HG03103 (cell line): ENCODE measurements at regions not wholly inside any gene's neighbourhood (a gene's known extent, or its start where the extent isn't known, plus 50 kb on each side); places are given as distances from the start of the nearest gene placed in this dataset.
A peak's percentile ranks its signal among the peaks of the same experiment; 100 is the strongest.

Source experiments
- ATAC-seq: cut with Tn5 transposase; IDR thresholded peaks from one replicate; pipeline ENCODE4 v1.9.1; 2021; ENCODE audit warnings: low read depth; ENCODE audit not compliant: unreplicated experiment

DNA sequence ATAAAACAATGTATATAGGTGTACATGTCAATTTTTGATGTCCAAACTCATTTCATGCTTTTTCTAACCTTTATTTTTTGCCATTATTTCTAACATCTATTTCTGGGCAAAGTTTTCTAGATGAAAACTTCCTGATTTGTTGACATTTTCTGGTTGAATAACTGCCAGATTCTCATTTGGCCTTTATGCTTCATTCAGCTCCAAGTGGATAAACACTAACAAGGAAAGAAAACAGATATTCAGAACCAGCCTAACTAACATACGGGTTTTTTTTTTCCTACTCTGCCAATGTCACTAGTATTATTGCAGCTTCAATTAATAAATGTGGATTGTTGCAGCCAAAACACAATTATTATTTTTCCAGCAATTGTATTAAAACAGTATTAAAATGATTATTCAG is 50.9 kb upstream of the RAP1GDS1 start:
- no peak for ATAC-seq

DNA sequence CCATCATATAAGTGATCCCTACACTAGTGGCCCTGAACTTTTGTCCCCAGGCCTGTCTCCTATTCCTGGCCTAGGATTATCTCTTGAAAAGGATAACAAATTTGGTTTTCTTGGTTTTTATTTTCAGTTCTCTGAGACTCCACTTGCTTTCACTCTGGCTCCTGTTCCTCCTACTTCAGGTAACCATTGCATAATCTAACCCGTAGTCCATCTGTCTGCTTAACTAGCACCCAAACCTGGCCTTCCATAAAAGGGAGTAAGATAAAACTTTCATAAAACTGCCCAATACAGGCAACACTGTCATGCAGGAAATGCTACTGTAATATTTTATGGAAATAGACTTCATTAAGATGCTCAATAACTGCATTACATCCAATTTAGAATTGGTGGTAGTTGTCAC is 52.1 kb upstream of the RAP1GDS1 start:
- no peak for ATAC-seq

DNA sequence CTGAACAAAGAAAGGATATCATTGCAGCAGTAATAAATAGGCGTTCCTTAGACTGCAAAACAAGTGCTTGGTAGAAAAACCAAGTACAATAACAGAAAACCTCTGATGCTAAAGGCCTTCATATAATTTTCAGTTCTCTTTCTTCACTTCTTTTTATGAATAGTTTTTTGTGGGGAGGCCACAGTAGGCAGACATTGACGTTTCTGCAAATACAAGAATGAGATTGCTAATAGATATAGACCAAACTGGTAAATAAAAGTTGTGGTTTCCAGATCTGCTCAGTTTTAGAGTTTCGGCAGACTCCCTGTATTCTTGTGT is 57.0 kb upstream of the RAP1GDS1 start:
- ATAC-seq = peak; percentile 52

DNA sequence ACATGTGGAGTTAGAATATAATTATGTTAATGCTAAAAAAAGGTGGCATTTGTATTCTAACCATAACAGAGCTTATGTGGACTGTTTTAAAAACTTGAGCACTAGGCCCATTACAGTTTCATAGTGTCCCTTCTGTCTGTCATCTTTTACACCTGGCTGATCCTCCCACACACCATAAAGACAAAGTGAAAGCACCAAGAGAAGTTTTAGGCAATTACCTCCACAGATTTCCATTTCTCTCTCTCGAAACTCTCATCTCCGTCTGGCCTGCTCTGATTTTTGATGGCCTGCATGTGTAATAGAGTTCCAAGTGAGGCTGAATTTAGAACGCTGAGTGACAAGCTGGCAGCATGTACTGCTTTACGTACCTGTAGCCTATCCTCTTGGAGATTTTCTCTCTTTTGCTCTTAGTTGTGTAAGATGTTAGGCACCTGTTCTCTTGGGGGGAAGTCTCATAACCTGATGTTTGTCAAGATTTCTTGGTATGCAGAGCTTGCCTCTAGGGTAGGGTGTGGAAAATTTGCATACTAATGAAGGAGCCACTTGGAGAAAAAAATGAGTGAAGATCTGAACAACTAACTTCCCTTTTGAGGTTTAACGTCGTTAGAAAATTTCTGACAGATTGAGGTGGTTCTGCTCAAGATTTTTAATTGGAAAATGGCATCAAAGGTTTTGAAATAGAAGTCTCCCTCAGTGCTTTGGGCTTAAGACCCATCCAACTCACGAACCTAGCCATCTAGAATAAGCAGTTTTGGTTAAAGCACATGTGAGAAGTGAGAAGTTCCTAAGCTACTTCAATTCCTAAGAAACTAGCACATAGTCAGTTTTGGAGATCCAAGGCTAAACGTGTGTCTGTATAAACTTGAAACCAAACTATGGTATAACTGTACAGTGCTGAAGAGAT is 57.6 kb upstream of the RAP1GDS1 start:
- ATAC-seq = peak; percentile 79

DNA sequence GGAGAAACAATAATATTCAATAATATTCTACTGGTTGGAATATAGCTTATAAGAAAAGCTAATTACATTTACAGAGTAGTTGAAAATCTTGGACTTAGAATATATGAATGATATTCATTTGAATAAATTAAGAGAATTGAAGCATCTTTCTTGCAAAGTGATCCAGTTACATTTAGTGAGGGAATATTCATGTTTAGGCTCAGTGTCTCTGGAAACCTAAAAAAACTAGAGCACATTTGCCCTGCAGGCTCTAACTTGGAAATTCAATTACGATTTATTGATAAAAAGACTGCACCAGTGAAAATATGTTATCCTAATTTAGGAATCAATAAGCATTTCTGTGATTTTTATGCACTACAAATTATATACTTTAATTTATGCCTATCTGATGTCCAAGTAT is 58.3 kb upstream of the RAP1GDS1 start:
- ATAC-seq = no peak

DNA sequence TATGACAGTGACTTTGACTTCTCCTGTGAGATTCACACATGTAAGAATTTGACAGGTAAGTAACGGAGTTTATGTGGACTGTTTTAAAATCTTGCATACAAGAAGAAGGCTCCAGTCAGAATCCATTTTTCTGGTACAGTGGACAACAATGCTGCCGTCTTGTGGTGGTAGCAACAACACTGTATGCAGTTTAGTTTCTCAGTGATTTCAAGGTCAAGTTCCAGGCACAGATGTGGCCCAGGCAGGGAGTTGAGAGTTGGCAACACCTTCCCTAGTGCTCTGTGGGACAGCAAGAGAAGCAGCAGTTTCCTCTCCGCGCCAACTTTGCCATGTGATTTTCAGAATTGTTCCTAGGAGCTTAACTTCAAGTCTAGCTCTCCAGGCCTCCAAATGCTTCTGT is 56.0 kb upstream of the STPG2 start:
- no peak for ATAC-seq

DNA sequence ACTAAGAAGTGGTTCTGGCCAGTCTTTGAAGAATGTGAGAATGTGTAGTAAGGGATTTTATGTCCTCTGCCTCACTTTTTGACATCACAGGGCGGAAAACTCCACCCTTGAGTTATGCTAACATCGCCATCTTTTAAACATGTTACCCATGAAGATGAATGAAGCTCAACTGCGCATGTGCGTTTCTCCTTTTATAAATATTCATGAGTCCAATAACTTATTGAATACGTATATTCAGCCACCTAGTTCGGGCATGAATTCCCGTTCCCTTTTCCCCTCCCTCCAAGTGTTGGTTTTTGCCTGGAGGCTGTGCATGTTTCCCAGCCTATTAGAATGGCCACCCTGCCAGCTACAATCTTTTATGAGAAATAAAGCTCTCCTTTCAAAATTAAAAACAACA is 51.7 kb upstream of the STPG2 start:
- no peak for ATAC-seq

DNA sequence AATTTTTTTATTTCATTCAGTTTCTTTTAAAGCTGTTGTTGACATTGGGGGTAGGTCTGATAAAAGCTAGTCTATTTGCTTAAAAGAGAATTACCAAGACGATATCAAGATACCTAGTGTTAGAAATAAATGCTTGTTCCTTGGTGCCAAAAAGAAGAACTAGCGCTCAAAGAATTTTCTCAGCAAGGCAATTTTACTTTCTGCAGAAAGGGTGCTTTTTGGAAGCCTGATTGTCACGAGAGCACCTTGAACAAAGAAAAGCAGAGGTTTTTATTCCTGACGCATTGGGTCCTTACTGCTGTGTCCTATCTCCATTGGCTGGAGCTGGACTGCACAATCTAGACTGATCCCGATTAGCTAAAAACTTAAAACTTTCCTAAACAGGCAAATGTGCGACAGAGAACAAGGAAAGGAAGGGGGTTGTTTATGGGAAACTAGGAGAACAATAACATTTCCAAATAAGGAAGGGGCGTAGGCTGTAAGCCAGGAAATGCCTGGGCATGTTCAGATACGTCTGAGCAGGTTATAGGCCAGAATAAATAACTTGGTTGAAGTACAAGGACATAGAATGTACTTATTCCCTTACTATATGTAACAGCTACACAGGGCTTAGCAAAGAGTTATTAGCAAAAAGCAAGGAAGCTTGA is 50.3 kb upstream of the STPG2 start:
- no peak for ATAC-seq
